Stimulated activated CD8-positive, alpha-beta memory T cell treated with anti-CD3 and anti-CD28 coated beads, Interleukin-7, amount 100 ng/mL, for 24 hours (primary cell): ENCODE measurements at regions not wholly inside any gene's neighbourhood (a gene's known extent, or its start where the extent isn't known, plus 50 kb on each side); places are given as distances from the start of the nearest gene placed in this dataset.
"Not testable (repeated sequence)": the region's sequence is repeated elsewhere in the genome, so short reads cannot be mapped to it uniquely, and the experiment has no call there.

ENCODE experiments used
- DNase-seq: peaks from one replicate; pipeline ENCODE4 v3.0.0-alpha.2; 2020; ENCODE audit warnings: low read depth

DNA sequence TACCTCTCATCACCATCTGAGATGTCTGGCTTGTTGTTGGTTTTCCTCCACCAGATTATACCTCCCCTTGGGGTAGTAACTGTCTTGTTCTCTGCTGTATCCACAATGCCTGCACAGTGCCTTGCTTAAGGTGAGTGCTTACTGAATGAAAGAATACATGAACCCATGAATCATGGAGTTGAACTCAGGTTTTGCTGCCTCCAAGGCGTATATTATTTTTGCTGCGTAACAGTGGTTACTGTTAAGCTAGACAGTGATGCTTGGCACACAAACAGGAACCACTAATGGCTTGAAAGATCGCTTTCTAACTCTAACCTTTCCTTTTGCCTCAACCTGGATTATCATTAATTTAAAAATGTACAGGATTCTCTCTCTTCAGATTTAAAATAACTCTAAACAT lies 695.8 kb downstream of the TOX3 start:
- no peak for DNase-seq

DNA sequence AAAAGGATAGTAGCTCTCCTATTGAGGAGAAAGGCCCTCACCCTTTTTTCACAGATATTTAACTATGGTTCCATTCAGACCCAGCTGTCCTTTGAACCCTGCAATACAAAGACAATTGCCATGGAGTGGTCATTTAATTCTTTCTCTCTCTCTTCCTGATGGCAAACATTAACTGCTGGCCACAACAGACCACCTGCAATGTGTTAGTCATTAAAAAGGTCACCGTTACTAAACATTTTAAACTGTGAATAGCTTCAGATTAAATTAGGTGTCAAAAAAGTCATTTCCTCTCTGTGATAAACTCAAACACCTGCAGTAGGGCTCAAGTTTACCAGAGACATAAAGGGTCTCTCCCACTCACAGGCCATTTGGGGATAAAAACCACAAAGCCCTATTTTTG lies 697.2 kb downstream of the TOX3 start:
- DNase-seq = no peak

DNA sequence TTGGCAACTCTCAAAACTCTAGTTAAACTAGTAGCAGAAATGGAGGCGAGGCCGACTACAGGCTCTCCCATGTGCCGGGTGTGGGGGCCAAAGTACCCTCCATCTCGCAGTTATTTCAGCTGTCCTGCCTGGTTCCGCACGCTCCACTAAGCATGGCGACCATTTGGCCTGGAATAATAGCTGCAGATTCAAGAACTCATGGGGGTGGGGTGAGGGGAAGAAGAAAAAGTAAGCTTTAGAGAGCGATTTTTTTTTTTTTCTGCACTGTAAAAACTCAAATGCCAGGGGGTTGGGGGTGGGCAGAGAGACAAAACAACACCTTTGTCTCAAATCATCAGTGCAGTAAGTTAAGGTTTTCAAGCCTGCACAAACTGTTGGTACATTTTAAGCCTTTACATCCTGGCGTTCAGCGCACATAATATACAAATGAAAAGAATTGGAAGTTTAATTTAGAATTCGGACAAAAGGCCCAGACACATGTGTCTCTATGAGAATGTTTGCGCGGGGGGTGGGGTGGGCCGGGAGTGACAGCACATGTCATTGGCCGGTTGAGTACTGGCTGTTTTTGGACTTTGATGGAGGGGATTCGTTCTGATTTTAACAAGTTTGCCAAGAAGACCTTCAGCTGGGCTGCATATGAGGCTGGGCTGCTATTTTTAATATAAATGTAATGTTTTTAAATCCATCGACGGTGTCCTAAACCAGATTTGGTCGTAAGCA lies 694.7 kb upstream of the SALL1 start:
- DNase-seq = no peak

DNA sequence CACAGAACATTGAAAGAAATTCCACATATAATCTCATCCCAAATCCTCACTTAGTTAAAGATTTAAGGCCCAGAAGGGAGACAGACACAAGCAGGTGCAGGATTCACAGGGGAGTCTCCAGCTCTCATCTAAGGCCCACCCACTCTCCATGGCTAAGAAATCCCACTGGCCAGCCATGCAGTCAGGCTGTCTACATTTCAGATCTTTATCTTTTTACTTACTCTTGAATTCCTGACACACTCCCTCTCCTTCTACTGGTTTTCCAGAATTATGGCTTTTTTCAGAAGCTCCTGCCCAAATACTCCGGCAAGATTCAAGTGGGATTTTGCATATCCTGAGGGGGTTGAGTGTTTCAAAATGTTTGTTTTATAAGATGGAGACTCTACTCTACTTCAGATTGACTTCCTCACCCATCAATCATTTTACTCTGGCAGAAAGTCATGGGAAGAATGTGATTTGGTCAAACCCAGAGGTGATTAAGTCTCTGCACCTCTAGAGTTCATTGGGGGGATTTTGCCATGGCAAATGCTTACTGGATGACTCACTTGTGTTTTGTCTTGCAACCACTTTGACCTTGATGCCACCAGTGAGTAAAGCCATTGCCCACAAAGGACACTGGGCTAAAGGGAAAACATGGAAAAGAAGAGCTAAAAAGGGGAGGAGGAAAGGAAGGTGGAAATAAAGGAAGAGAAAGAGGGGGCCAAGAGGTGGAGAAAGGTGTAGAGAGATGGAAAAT lies 688.8 kb upstream of the SALL1 start:
- no peak for DNase-seq

DNA sequence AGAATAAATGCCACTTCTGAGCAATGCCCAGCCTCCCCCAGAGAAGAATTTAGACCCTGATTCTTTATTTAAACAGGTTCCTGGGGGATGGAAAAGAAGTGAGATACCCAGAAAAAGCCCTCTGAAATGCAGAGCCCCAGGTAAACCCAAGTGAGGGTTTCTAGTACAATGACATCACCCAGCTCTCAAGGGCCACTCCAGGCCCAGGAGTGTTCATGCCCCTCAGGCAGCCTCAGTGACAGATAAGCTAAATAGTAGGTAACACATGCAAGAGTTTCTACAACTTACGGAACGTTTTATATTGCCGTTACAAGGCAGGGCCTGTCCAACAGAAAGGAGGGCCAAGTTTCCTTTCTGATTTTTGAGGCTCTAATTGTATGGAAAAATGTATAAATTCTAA lies 683.7 kb upstream of the SALL1 start:
- DNase-seq = no peak

DNA sequence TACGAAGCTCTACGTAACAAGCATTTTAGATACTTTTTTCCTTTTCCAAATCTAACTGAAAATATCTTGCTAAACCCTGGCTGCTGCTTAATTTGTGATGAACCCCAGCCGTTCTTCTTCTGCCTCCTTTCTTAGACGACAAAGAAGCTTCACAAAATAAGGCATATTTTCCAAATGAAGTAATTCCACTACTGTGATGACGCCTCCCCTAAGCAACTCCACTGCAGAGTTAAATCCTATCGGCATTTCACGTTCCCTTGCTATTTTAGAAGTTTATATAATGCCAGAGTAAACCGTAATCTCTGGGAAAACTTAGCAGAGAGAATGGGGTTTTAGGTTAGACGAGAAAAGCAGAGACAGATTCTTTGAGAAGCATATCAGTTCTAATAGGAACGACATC lies 683.1 kb upstream of the SALL1 start:
- no peak for DNase-seq

DNA sequence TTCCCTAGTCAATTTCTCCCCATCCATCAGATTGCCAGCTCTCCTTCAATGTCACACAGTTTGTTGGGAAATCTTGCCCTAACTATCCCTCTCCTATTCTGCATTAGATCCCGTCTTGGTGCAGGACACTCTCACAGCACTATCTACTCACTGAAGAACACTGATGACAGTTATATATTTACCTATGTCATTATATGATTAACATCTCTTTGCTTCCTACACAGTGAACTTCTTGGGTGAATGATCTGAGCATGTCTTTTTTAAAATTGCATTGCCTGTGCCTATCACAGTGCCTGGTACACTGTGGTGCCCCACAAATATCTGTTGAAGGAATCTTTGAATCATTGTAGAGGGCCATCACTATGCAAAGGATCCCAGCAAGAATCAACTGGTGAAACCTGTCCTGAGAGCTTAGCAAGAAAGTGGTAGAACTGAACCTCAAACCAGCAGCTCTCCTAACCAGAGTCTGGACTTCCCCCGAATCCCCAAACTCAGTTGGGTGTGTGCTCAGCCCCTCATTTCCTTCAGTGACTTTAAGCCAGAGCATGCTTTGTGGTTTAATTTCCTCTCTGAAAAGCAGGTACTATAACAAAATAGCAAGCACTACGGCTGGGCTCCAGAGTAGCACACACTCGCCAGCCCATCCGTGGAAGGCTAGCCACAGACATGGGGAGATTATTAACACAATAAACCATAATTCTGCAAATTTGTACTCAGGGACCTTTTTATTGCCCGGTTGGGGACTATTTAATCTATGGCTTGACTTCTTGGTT lies 680.7 kb upstream of the SALL1 start:
- DNase-seq = no peak

DNA sequence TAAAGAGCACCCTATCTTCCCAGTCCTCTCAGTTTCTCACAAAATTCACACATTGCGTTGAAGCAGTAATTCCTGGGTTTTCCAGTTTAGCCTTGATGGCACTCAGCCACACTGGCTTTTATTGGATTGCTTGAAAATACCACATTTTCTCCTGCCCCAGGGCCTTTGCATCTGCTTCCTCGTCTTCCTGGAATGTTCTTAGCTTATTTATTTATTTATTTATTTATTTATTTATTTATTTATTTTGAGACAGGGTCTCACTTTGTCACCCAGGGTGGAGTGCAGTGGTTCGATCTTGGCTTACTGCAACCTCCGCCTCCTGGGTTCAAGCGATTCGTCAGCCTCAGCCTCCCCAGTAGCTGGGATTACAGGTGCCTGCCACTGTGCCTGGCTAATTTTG lies 680.0 kb upstream of the SALL1 start:
- not testable (repeated sequence) for DNase-seq

DNA sequence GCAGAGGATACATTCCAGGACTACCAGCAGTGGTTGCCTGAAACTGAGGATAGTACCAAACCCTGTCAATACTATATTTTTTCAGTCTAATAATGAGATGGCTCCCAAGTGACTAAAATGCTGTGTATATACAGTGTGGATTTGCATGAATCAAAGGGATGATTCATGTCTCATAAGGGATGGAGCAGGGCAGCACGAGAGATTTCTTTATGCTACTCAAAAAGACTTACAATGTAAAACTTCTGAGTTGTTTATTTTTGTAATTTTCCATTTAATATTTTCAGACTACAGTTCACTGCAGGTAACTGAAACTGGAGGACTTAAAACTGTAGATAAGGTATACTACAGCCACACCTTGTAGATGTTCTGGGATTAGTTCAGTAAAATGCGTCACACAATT lies 674.7 kb upstream of the SALL1 start:
- DNase-seq = no peak

DNA sequence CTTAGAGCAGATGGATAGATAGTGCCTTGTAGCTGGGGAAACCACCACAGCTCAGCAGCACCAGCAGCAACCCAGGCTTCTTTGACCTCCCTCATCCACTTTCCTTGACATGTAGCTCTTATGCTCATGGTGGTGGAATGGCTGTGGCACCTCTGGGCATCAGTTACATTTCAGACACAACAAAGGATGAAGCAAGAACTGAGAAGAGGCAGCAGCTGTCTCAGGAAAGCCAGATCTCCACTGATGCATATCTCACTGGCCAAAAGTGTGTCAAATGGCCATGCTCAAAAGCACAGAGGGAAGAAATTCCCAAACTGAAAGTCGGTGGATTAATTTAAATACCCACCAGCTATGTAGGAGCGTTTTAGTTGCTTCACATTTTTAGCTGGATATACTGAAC lies 671.4 kb upstream of the SALL1 start:
- DNase-seq = no peak

DNA sequence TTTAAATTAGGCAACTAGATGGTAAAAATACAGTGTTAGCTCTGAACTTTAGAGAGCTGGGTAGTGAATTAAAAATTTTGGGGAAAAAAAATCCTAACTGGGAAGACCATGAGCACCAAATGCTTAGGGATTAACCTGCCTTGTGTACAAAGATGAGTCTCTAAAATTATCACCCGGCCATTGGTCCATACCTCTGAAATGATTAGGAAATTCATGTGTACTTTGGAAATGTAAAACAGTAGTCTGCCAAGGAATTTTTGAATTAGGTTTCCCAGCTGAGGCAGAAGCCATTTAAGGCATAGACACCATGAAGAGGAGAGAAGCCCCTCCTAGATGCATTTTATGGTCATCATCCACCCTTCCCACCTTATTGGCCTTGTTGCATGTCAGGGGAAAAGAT lies 670.5 kb upstream of the SALL1 start:
- DNase-seq = no peak

DNA sequence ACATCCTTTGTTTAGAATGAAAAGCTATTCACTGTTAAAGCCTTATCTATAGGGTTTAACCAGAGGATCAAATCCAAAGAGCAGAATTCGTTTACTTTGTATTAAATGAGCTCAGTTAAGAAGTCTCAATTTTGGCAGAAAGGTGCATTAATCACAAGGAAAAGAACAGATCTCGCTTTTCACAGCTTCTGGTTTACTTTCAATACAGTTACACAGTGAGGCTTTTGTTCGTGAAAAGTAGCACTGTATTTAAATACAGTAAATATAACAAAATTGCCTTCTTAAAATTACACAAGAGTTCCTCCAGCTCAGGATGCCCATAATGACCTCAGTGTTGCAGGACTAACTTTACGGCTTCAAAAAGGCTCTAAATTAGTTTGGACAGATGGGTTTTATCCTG lies 669.1 kb upstream of the SALL1 start:
- DNase-seq = no peak

DNA sequence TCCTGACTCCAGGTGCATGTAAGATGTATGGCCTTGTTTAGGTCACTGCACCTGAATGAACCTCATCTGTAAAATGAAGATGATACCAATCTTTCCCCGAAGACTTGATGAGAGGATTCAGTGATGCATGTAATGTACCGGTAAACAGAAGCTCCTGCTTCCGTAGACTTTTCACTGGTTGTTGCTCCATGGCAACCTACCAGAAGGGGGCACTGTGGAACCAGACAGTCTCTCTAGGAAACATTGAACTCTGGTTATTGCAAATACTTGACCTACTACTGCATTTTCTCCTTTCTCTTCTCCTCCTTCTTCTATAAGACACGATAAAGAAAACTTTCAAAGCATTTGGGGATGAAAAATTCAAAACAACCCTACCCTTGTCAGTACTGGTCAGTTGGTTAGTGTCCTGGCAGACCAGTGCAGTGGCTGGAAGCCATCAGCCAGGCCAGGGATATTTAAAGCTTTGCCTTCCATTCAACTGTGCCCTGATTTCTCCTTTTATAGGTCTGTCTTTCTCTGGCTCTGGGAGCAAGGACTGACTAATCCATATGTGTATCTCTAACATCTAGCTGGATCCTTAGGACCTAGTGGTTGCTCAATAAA lies 667.4 kb upstream of the SALL1 start:
- DNase-seq = no peak

DNA sequence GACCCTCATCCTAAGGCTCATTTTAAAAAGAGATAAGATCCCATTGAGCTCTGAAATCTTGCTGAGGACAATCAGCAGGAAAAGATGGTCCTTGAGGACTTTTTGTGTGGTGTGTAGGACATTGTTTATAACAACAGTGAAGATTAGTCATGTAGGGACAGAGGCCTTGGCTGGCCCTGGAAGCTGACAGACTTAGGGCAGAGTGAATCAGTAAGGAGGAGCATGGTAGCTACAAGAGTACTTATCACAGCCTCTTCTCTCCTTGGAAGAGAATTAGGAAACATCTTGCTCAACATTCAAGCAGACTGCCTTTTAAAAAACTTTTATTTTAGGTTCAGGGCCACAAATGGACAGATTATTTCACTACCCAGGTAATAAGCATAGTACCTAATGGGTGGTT lies 665.9 kb upstream of the SALL1 start:
- DNase-seq = no peak

DNA sequence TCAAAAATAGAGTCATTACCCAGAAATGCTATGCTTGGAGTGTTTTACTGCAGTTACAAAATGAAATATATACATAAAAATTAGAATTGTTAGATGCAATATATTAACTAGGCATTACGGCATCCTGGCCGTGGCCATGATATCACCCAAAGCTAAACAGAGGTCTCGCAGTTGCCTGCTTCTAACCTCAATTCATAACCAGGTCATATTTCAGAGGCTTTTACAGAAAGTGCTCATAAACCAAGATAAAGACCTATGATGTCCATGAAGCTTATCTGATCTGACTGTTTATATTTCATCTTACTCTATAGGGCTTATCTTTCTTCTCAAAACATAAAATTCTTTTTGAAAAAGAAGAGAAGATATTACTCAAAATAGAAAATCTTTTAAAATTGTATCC lies 664.5 kb upstream of the SALL1 start:
- DNase-seq = no peak

DNA sequence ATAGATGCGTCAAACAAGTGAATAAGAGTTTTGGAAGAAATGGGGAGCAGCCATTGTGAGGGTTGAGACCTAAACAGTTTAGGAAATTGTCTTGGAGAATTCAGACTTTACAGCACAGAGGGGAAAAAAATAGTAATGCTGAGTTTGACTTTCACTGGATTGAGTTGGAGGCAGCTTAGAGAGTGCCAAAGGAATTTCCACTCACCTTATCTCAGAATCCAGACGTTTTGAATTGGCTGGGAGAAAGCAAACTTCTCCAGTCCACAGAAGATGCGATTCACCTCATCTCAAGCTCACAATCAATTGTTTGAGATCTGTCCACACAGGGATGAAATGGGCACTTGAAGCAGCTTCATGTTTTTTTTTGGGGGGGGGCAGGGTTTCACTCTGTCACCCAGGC lies 663.5 kb upstream of the SALL1 start:
- DNase-seq = no peak

DNA sequence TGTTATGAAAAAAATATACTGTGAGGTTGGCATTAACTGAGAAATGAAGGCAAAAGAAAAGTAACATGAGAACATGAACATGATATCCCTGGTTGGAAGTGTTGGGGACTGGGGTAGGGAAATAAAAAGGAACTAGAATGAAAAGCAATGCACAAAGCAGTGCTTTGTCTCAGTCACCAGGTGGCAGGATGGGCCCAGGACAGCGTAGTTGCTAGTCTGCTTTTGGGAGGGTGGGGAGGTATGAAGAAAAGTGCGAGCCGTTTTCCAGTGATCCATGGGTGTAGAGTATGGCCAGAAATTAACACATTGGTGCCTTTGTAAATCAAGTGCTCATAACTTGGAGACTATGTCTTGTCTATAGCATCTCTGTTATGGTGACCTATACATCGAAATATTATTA lies 662.5 kb upstream of the SALL1 start:
- no peak for DNase-seq

DNA sequence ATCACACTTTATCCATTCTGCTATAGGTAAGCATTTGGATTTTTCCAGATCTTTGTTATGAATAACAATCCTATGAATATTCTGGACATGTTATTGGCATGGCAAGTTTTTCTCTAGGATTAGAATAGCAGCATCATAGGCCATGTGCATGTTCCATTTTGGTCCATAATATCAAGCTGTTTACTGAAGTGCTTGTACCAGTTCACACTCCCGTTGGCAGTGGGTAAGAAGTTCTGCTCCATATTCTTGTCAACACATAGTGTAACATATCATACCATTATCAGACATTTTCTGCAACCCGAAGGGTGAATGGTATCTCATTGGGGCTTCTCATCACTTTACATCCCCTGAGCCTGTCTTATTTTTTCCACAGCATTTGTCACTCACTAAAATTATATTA lies 661.9 kb upstream of the SALL1 start:
- no peak for DNase-seq

DNA sequence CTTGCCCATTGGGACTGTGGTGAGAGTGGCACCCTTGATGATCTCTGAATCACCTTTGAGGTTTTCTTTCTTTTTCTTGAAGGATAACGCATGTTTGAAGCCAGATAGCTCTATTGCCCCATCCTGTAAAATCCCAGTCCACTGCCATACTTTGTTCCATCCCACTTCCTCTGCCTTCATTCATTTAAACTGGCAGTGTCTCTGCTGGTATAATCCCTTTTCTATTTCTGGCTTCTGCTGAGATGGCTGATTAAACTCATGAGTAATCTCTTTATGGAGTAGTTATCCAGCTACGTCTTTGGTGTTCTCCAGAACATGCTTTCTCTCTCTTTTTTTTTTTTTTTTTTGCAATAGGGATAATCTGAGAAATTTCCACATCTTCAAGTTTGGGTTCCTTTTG lies 656.5 kb upstream of the SALL1 start:
- no peak for DNase-seq

DNA sequence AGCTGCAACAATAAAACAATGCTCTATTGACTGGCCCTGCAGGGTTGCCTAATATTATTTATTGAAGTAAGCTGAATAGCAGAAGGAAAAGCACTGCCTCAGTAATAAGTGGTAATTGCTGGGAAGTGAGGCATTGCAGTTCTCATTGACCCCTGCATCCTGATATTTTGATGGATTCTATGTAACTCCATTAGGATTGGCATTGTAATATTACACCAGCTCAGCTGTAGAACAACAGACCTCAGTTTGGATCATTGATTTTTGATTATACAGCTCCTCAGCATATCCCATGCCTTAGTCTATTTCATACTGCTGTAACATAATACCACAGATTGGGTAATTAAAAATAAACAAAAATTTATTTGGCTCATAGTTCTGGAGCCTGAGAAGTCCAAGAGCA lies 650.6 kb upstream of the SALL1 start:
- no peak for DNase-seq

DNA sequence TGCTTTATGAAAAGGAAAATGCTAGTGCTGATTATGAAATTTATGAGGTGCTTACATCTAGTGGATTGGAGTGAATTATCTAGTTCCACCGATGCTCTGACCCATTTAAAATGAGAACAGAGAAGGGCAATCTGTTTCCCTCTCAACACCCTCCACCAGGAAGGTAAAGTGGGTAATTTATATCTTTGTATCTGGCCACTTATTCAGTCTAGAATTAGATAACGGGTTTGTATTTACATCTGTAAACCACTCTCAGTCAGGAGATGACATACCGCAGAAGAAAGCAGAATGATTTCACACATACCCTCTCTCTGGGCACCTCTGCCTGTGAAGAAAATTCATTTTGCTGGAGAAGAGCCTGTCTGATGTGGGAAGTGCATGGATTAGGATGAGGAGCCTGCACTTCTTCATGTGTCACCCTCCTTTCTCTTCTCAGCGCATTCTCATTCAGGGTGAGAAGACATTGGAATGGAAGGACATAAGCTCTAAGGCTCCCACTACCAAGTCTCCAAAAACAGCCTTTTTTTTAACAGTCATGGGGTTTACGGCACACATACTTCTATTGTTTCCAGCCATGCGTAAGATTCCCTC lies 646.7 kb upstream of the SALL1 start:
- no peak for DNase-seq

DNA sequence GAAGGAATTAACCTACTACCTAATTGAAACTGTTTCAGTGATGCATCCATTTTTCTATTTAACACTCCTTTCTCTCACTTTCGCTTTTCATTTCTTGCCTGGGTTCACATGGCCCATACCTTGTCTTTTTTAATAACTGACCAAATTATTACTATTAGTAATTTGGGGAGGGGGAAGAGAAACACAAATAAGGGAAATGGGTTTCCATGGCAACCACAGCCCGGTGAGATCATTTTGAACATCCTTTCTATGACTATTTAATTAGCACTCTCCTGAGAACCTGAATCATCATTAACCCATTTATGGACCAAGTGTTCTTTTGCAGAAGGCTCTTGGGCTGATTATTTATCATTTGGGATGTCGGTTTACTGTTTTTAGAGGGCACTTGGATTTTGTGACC lies 628.2 kb upstream of the SALL1 start:
- DNase-seq = no peak
